Neural cell (in vitro differentiated cells): ENCODE measurements at regions not wholly inside any gene's neighbourhood (a gene's known extent, or its start where the extent isn't known, plus 50 kb on each side); places are given as distances from the start of the nearest gene placed in this dataset.

Experiments
- CTCF ChIP-seq: fragments of 450-650 bp; IDR thresholded peaks from 2 replicates; pipeline ENCODE4 v1.5.1; 2014; ENCODE audit warnings: antibody characterized with exemption, mild to moderate bottlenecking, moderate library complexity; ENCODE audit not compliant: poor library complexity, severe bottlenecking
- EP300 ChIP-seq: fragments of 450-650 bp; conservative IDR thresholded peaks from 2 replicates; pipeline ENCODE4 v1.6.1; 2014; ENCODE audit warnings: antibody characterized with exemption, mild to moderate bottlenecking, moderate library complexity; ENCODE audit not compliant: poor library complexity, severe bottlenecking
- EZH2 ChIP-seq: fragments of 200-600, 300-800 bp; shearing (Covaris generic), sonication (generic); IDR thresholded peaks from 2 replicates; pipeline ENCODE4 v1.6.1; 2014; ENCODE audit warnings: antibody characterized with exemption, low read length, borderline replicate concordance, mild to moderate bottlenecking; ENCODE audit not compliant: insufficient read depth, poor library complexity, severe bottlenecking
- MXI1 ChIP-seq: fragments of 450-650 bp; conservative IDR thresholded peaks from 2 replicates; pipeline ENCODE4 v1.6.1; 2014; ENCODE audit warnings: antibody characterized with exemption, mild to moderate bottlenecking; ENCODE audit not compliant: poor library complexity, severe bottlenecking
- POLR2AphosphoS5 ChIP-seq: IDR thresholded peaks from 2 replicates; pipeline ENCODE4 v1.6.1; 2012
- RAD21 ChIP-seq: fragments of 450-650 bp; conservative IDR thresholded peaks from 2 replicates; pipeline ENCODE4 v1.6.1; 2014; ENCODE audit warnings: antibody characterized with exemption, mild to moderate bottlenecking, moderate library complexity
- REST ChIP-seq: IDR thresholded peaks from 2 replicates; pipeline ENCODE4 v1.6.1; 2012; ENCODE audit warnings: borderline replicate concordance
- SMC3 ChIP-seq: fragments of 450-650 bp; conservative IDR thresholded peaks from 2 replicates; pipeline ENCODE4 v1.6.1; 2014; ENCODE audit warnings: antibody characterized with exemption, mild to moderate bottlenecking, moderate library complexity; ENCODE audit not compliant: poor library complexity
- TAF1 ChIP-seq: IDR thresholded peaks from 2 replicates; pipeline ENCODE4 v1.6.1; 2012; ENCODE audit warnings: low read depth

GRCh38 chr10:63077800-63078199 is 55.3 kb upstream of the NRBF2 start:
- TF ChIP-seq CTCF = no peak
- no peak for TF ChIP-seq EZH2
- TF ChIP-seq POLR2AphosphoS5 = no peak
- TF ChIP-seq RAD21 = no peak
- no peak for TF ChIP-seq EP300
- no peak for TF ChIP-seq MXI1
- TF ChIP-seq SMC3 = no peak
- no peak for TF ChIP-seq TAF1
- TF ChIP-seq REST = no peak
